ENCODE measurements at regions not wholly inside any gene's neighbourhood (a gene's known extent, or its start where the extent isn't known, plus 50 kb on each side); places are given as distances from the start of the nearest gene placed in this dataset.
"Not testable (repeated sequence)": the region's sequence is repeated elsewhere in the genome, so short reads cannot be mapped to it uniquely, and the experiment has no call there.

DNA sequence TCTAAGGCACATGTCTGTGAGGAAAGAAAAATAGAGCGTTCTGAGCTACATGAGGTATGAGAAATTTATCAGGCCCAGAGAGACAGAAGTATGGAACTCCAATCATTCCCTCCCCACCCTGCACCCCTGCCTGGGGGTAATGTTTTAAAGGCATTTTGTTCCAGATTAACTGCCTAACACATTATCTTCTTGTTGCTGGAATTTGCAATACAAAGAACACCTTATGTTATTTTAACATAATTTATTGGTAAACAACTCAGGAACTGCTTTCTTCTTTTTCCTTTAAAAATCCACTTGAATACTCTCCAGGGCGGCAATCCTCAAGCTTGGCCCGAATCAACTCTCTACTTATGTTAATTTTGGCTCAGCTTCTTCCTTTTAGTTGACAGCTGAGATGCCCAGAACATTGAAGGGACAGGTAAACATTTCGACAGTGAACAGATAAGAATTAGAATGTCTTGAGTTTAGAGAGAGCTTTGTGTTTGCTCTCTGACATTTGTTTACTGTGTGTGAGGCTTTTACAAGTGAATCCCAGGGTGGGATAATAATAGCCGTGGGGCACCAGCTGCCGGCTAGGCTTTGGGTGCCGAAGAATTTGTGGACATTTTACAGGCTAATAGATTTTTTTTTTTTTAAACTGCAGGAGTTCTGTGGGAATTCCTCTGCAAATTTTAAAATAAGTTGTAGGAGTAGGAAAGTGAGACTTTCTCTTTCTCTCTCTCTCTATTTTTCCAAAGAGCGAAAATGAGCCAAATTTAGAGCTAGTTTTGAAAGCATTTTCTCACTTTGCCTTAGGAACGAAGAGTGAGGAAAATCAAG lies 96.4 kb upstream of the TAF11L2 start:
- peak in 1 of 2 experiments; percentile 20 for DNase-seq

DNA sequence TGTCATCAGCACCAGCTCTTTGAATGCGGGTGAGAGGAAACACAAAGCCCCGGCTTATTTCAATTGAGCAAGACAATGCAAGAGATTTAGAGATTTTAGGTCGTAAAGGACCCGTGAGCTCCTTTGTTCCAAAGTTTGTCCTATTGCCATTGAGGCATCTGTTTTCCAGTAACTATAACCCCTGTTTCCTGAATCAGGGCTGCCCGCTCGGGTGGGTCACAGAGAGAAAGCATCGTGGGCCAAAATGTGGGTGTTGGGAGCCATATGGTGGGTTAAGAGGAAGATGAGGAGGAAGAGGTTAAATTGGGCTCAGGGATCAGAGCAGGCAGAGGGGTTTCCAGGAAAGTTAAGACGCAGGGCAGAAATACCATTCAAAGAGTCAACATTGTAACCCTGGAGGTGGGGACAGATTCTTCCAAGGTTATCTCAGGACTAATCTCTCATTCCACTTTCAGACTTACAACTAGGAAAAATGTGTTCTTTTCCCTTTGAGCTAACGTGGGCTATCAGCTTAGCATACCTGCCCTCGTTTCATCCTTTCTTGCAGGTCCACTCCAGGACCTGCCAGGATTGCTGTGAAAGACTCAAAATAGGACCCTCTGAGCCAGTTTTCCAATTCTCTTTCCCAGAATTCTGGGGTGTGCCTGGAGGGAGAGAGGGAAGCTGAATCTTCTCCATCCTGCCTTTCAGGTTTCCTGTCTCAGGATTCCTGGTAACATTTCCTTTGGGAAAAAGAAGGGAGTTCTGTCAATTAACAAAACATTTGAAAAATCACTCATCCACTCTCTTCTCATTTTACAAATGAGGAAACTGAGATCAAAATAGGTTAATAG lies 95.5 kb upstream of the TAF11L2 start:
- DNase-seq = peak in 1 of 2 experiments; percentile 15

- DNase-seq = no peak
Observed at GRCh38 chr5:17403695-17404490, 94.1 kb upstream of the TAF11L2 start.

- no peak for DNase-seq
Observed at GRCh38 chr5:17405976-17406375, 92.1 kb upstream of the TAF11L2 start.

- no peak for DNase-seq
Observed at GRCh38 chr5:17406423-17406838, 91.6 kb upstream of the TAF11L2 start.

GRCh38 chr5:17411436-17412402 lies 86.3 kb upstream of the TAF11L2 start:
- no peak for DNase-seq

DNA sequence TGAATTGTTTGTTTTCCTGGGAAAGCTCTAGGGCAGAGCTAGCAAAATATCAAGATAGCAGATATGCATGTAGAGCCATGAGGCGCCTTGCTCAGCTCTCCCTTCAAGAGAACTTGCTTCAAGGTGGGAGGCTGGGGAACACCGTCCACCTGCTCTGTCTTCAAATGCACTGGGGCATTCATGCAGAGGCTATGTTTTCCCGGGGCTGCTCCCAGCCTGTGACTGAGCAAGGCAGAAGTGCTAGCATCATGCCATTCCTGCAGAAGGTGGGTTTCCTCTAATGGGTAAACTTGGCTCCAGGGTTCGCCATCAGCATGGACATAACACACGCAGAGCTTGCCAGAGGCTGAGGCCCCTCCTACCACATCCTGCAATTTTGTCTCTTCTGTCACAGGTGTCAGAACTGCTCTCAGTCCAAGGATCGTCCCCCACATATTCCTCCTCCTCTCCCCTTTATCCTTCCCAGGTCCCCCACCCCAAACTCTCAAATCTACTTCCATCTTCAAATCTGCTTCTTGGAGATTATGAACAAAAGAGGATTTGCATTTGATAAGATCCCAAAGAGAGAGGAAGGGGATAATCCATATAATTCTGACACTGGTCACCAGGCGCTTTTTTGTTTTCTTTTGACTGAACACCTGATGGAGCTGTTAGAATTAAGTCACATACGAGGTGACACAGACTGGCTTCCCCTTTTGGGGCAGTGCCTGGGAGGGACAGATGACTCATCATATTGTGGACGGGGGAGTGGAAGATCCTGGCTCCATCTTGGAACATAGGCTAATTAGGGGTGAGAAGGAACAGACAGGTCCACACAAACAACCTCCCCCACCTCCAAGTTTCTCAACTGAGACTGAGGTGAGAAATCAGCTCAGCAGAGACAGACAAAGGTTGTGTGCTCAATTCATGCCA lies 85.0 kb upstream of the TAF11L2 start:
- DNase-seq = peak; percentile 75 to 93

DNA sequence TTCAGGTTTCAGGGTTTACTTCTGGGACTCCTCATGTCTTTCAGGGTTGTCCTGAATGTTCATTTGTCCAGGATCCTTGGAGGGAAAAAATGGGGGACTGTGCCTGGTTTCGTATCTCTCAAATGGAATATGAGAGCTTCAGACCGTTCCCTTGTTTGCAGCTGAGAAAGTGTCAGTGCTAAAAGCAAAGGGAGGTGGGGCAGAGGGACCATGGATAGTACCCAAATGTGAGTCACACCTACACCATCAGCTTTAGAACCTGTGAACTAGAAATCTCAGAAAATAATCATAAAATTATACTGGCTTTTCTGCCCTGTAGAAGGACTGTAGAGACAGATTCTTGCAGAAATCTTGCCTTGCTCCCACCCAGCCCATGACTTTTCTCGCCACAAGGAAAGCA lies 84.3 kb upstream of the TAF11L2 start:
- no peak for DNase-seq

GRCh38 chr5:17415321-17415758 lies 82.7 kb upstream of the TAF11L2 start:
- DNase-seq = peak; percentile 96 to 98

DNA sequence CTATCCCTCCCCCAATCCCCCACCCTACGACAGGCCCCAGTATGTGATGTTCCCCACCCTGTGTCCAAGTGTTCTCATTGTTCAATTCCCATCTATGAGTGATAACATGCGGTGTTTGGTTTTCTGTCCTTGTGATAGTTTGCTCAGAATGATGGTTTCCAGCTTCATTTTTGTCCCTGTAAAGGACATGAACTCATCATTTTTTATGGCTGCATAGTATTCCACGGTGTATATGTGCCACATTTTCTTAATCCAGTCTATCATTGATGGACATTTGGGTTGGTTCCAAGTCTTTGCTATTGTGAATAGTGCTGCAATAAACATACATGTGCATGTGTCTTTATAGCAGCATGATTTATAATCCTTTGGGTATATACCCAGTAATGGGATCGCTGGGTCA lies 81.7 kb upstream of the TAF11L2 start:
- not testable (repeated sequence) for DNase-seq

- DNase-seq = no peak
Observed at GRCh38 chr5:17424674-17425073, 73.4 kb upstream of the TAF11L2 start.

- DNase-seq = no peak
Observed at GRCh38 chr5:17425385-17426070, 72.5 kb upstream of the TAF11L2 start.

DNA sequence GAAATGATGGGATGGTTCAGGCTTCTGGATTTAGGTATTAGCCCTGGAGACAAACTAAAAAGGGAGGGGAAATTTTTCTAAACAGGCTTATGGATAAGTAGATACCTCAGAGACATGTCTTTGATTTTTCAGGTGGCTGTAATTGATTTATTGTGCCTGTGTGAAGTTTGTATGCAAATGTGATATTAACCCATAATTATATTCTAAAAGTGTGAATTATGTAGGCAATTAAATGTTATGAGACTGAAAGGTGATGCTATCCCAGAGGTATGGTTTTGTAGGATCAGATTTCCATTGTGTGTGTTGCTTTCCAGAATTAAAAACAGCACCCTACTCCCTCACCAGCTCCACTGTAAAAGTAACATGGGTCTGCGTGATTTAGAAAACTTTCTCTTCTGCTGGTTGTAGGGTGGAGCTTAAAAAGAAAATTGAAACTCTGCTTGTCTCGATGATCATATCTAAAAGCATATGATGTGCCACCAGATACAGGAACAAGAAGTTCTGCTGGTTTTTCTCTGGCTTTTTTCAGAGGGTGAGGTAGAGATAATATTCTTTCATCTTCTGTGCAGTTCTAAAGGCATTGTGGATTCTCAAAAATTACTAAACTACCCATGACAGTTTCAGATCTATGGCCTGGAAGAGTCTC lies 71.8 kb upstream of the TAF11L2 start:
- no peak for DNase-seq

DNA sequence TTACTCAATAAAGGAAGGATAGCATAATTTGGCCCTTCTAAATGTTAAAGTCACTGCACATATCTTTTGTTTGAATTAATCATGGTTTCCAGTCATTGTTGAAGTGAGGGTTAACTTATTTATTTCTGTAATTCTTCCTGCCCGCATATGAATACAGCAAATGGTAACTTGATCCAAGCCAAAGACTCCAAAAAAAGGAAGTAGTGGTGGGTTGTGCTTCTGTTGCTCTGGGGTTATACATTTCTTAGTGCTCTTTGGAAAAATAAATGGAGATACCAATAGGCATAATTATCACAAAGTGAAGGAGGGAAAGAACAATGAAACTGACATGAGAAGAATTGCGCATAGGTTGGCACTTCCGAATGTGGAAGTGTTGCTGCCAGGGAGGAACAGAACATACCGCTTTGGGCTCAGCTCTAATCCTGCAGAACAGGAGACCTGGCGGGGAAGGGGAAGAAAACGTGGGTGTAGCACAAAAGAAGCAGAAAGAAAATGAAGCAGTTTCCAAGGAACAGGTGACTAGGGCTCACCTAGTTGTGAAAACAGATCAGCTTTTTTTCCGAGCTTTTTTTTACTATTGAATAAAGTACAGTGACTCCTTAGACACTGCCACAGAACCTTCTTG lies 69.7 kb upstream of the TAF11L2 start:
- no peak for DNase-seq

DNA sequence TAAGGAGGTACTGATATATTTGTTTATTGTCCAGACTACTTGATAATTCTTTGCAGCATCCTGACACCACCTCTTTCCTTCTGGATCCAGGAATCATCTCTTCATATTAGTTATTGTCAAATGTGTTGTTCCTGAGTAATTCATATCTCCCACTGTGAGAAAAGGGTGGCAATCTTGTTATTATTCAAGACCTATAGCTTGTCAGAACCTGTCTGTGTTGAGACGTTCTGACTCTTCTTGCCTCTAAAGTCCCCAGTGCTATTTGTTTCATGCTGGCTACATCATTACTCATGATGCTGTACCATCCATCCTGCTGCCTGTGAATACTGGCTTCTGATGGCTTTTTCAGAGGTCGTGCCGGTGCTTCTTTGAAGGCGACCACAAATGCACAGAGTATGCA lies 68.7 kb upstream of the TAF11L2 start:
- no peak for DNase-seq

- no peak for DNase-seq
Observed at GRCh38 chr5:17430241-17430640, 67.8 kb upstream of the TAF11L2 start.

DNA sequence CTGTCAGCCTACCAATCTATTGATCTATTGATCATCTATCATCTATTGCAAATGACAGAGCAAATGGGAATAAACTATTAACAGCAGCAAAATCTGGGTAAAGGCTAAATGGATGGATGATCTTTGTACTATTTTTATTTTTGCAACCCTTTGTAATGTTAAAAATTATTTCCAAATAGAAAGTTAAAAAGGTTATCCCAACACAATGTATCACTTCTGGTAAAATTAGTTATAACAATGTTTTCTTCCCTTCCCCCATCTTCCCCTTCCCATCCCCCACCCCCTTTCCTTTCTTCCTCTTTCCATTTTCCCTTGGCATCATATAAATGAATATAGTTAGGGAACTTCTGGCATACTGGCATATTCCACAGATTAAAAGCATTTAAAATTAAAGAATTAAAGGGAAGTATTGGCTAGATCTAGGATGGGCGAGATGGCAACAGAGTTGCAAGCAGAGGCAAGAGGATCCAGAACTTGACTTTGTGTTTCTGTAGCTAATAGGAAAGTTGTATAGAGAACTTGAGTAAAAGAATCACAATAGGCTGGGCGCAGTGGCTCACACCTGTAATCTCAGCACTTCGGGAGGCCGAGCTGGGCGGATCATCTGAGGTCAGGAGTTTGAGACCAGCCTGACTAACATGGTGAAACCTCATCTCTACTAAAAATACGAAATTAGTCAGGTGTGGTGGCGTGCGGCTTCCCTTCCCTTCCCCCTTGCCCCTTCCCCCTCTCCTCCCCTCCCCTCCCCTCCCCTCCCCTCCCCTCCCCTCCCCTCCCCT lies 66.6 kb upstream of the TAF11L2 start:
- no peak for DNase-seq

DNA sequence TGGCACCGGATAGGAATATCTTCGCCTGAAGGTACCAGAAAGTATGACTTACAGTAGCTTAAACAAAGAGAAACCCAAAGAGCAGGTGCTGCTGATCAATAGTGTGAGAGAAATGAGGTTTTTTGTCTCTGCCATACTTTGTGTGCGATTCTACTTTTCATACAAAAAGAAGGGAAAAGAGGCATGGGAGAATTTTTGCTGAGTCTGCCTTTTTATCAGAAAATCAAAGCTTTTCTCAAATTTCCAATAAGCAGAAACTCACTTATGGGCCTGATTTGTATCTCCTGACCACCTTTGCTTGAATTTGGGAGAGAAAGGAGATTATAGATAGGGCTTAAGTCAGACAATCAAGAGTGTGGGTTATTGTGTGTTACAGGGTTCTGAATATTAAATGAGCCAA lies 65.5 kb upstream of the TAF11L2 start:
- no peak for DNase-seq
